CD4-positive, CD25-positive, alpha-beta regulatory T cell (primary cell): ENCODE measurements at regions not wholly inside any gene's neighbourhood (a gene's known extent, or its start where the extent isn't known, plus 50 kb on each side); places are given as distances from the start of the nearest gene placed in this dataset.

Experiments
- ATAC-seq, 2 donors: fragments of 150-1000 bp; cut with Tn5 transposase; one replicate each; pipeline ENCODE4 v1.10.0; 2021; ENCODE audit warnings: low read depth in 2 of 2, moderate number of reproducible peaks in 2 of 2, moderate library complexity in 1 of 2
- DNase-seq, 3 donors: peaks; one replicate each; pipeline versions ENCODE4 v3.0.0 to v3.0.0-alpha.2; 2012 to 2022; ENCODE audit warnings: mixed read lengths in 1 of 3
- H3K27ac ChIP-seq: one replicate; pipeline ENCODE4 v1.7.0; 2013; ENCODE audit warnings: mild to moderate bottlenecking, low read length; ENCODE audit not compliant: insufficient read depth, poor library complexity, severe bottlenecking
- H3K27me3 ChIP-seq: one replicate; pipeline ENCODE4 v1.7.0; 2013; ENCODE audit warnings: low read length; ENCODE audit not compliant: control insufficient read depth, insufficient read depth
- H3K36me3 ChIP-seq: one replicate; pipeline ENCODE4 v1.7.0; 2013; ENCODE audit warnings: mild to moderate bottlenecking, low read length, moderate library complexity; ENCODE audit not compliant: control insufficient read depth, insufficient read depth
- H3K4me1 ChIP-seq: 2 replicates; pipeline ENCODE4 v1.7.0; 2013; ENCODE audit warnings: mild to moderate bottlenecking, low read length; ENCODE audit not compliant: insufficient read depth, control insufficient read depth, poor library complexity, severe bottlenecking
- H3K4me3 ChIP-seq: one replicate; pipeline ENCODE4 v1.7.0; 2013; ENCODE audit warnings: low read depth, mild to moderate bottlenecking, low read length, moderate library complexity
- H3K9me3 ChIP-seq, 2 experiments: 1 replicate in 1 of 2; 2 replicates in 1 of 2; pipeline ENCODE4 v1.7.0; 2013; ENCODE audit warnings: low read length in 2 of 2, mild to moderate bottlenecking in 1 of 2, moderate library complexity in 1 of 2; ENCODE audit not compliant: control insufficient read depth in 2 of 2
- H3K27ac Mint-ChIP-seq, 3 donors: one replicate each; pipeline ENCODE4 v1.8.0; 2020 to 2022; ENCODE audit warnings: mild to moderate bottlenecking in 3 of 3, mixed read lengths in 3 of 3, moderate library complexity in 2 of 3
- H3K27me3 Mint-ChIP-seq: one replicate; pipeline ENCODE4 v1.8.0; 2022; ENCODE audit warnings: mild to moderate bottlenecking, mixed read lengths
- H3K36me3 Mint-ChIP-seq: one replicate; pipeline ENCODE4 v1.8.0; 2020; ENCODE audit warnings: mixed read lengths
- H3K4me1 Mint-ChIP-seq, 4 donors: one replicate each; pipeline ENCODE4 v1.8.0; 2020 to 2022; ENCODE audit warnings: mixed read lengths in 4 of 4, mild to moderate bottlenecking in 1 of 4
- H3K4me3 Mint-ChIP-seq, 4 donors: one replicate each; pipeline ENCODE4 v1.8.0; 2020 to 2022; ENCODE audit warnings: mild to moderate bottlenecking in 4 of 4, mixed read lengths in 4 of 4, moderate library complexity in 3 of 4
- H3K9me3 Mint-ChIP-seq, 7 donors: one replicate each; pipeline ENCODE4 v1.8.0; 2020 to 2022; ENCODE audit warnings: mixed read lengths in 7 of 7, mild to moderate bottlenecking in 3 of 7, moderate library complexity in 2 of 7

- ATAC-seq = no peak
- H3K27me3 Mint-ChIP-seq = no peaks in the 10 kb centered on the region
- Histone ChIP-seq H3K27ac (no peak overlapping the region), H3K27me3 (no peaks in the 10 kb centered on the region), H3K9me3 (peaks cover 0 to 2% of the 10 kb centered on the region in 2 experiments), H3K36me3 (no peaks in the 10 kb centered on the region), H3K4me1 (no peaks in the 10 kb centered on the region), H3K4me3 (no peak overlapping the region)
- peaks cover 3 to 6% (median 5%) of the 10 kb centered on the region in 7 donors for H3K9me3 Mint-ChIP-seq
- H3K27ac Mint-ChIP-seq = no peak overlapping the region
- DNase-seq = no peak
- peak overlapping the region in 1 of 4 donors; percentile 27 for H3K4me3 Mint-ChIP-seq
- H3K4me1 Mint-ChIP-seq = no peaks in the 10 kb centered on the region
- H3K36me3 Mint-ChIP-seq = no peaks in the 10 kb centered on the region
These were observed 644.7 kb upstream of the PCDH10 start for GRCh38 chr4:132504438-132504837.

- no peaks in the 10 kb centered on the region for H3K4me1 Mint-ChIP-seq
- H3K4me3 Mint-ChIP-seq = no peak overlapping the region
- no peak overlapping the region for H3K27ac Mint-ChIP-seq
- Histone ChIP-seq H3K27me3 (no peaks in the 10 kb centered on the region), H3K4me3 (no peak overlapping the region), H3K27ac (no peak overlapping the region), H3K4me1 (no peaks in the 10 kb centered on the region), H3K9me3 (peaks cover 0 to 2% of the 10 kb centered on the region in 2 experiments), H3K36me3 (no peaks in the 10 kb centered on the region)
- H3K27me3 Mint-ChIP-seq = no peaks in the 10 kb centered on the region
- ATAC-seq (no peak), DNase-seq (no peak)
- H3K9me3 Mint-ChIP-seq = peaks cover 1 to 14% (median 6%) of the 10 kb centered on the region in 7 donors
- no peaks in the 10 kb centered on the region for H3K36me3 Mint-ChIP-seq
These were observed 642.5 kb upstream of the PCDH10 start for GRCh38 chr4:132506568-132506967.

GRCh38 chr4:132513491-132513890 is 635.6 kb upstream of the PCDH10 start:
- Histone ChIP-seq H3K4me1 (no peaks in the 10 kb centered on the region), H3K36me3 (no peaks in the 10 kb centered on the region), H3K27me3 (no peaks in the 10 kb centered on the region), H3K27ac (no peak overlapping the region), H3K4me3 (no peak overlapping the region), H3K9me3 (no peaks in the 10 kb centered on the region)
- H3K27me3 Mint-ChIP-seq = no peaks in the 10 kb centered on the region
- no peak for ATAC-seq
- no peak for DNase-seq
- H3K27ac Mint-ChIP-seq = no peak overlapping the region
- H3K4me3 Mint-ChIP-seq = no peak overlapping the region
- peaks cover 0 to 18% (median 6%) of the 10 kb centered on the region in 7 donors for H3K9me3 Mint-ChIP-seq
- no peaks in the 10 kb centered on the region for H3K36me3 Mint-ChIP-seq
- H3K4me1 Mint-ChIP-seq = no peaks in the 10 kb centered on the region

GRCh38 chr4:132526652-132527051 is 622.4 kb upstream of the PCDH10 start:
- Mint-ChIP-seq H3K4me3 (no peak overlapping the region), H3K4me1 (no peaks in the 10 kb centered on the region), H3K36me3 (no peaks in the 10 kb centered on the region), H3K9me3 (peaks cover 0 to 13% (median 1%) of the 10 kb centered on the region in 7 donors), H3K27ac (no peak overlapping the region), H3K27me3 (no peaks in the 10 kb centered on the region)
- Histone ChIP-seq H3K36me3 (no peaks in the 10 kb centered on the region), H3K9me3 (no peaks in the 10 kb centered on the region), H3K4me3 (no peak overlapping the region), H3K4me1 (no peaks in the 10 kb centered on the region), H3K27me3 (no peaks in the 10 kb centered on the region), H3K27ac (no peak overlapping the region)
- no peak for DNase-seq
- ATAC-seq = no peak

- Mint-ChIP-seq H3K4me3 (no peak overlapping the region), H3K27ac (no peak overlapping the region), H3K4me1 (no peaks in the 10 kb centered on the region), H3K27me3 (no peaks in the 10 kb centered on the region), H3K36me3 (no peaks in the 10 kb centered on the region), H3K9me3 (peaks cover 0 to 13% (median 1%) of the 10 kb centered on the region in 7 donors)
- Histone ChIP-seq H3K4me3 (no peak overlapping the region), H3K9me3 (no peaks in the 10 kb centered on the region), H3K4me1 (no peaks in the 10 kb centered on the region), H3K27me3 (no peaks in the 10 kb centered on the region), H3K27ac (no peak overlapping the region), H3K36me3 (no peaks in the 10 kb centered on the region)
- DNase-seq = no peak
- ATAC-seq = no peak
These were observed 621.3 kb upstream of the PCDH10 start for GRCh38 chr4:132527817-132528216.

- H3K27me3 Mint-ChIP-seq = no peaks in the 10 kb centered on the region
These were observed 618.2 kb upstream of the PCDH10 start for GRCh38 chr4:132530861-132531260.

GRCh38 chr4:132540268-132540667 is 608.8 kb upstream of the PCDH10 start:
- DNase-seq (no peak), ATAC-seq (no peak)
- Mint-ChIP-seq H3K4me1 (peaks cover 0 to 5% (median 0%) of the 10 kb centered on the region in 4 donors), H3K4me3 (no peak overlapping the region), H3K27ac (no peak overlapping the region), H3K36me3 (no peaks in the 10 kb centered on the region), H3K27me3 (no peaks in the 10 kb centered on the region), H3K9me3 (peaks cover 0 to 18% (median 6%) of the 10 kb centered on the region in 7 donors)
- no peaks in the 10 kb centered on the region for H3K36me3 ChIP-seq
- H3K4me1 ChIP-seq = no peaks in the 10 kb centered on the region
- H3K9me3 ChIP-seq = peaks cover 0 to 2% of the 10 kb centered on the region in 2 experiments
- H3K27me3 ChIP-seq = no peaks in the 10 kb centered on the region
- H3K27ac ChIP-seq = no peak overlapping the region
- no peak overlapping the region for H3K4me3 ChIP-seq

More at GRCh38 chr4:132530861-132531260, 618.2 kb upstream of the PCDH10 start:
- Histone ChIP-seq H3K4me3 (no peak overlapping the region), H3K4me1 (no peaks in the 10 kb centered on the region), H3K27ac (no peak overlapping the region), H3K27me3 (no peaks in the 10 kb centered on the region), H3K36me3 (no peaks in the 10 kb centered on the region), H3K9me3 (no peaks in the 10 kb centered on the region)
- Mint-ChIP-seq H3K4me3 (no peak overlapping the region), H3K27ac (no peak overlapping the region), H3K36me3 (no peaks in the 10 kb centered on the region), H3K9me3 (peaks cover 0 to 6% (median 0%) of the 10 kb centered on the region in 7 donors), H3K4me1 (no peaks in the 10 kb centered on the region)
- no peak for ATAC-seq
- no peak for DNase-seq

GRCh38 chr4:132540797-132541196 is 608.3 kb upstream of the PCDH10 start:
- DNase-seq = no peak
- Mint-ChIP-seq H3K27ac (no peak overlapping the region), H3K36me3 (no peaks in the 10 kb centered on the region), H3K4me3 (no peak overlapping the region), H3K4me1 (peaks cover 0 to 5% (median 0%) of the 10 kb centered on the region in 4 donors), H3K9me3 (peaks cover 0 to 16% (median 6%) of the 10 kb centered on the region in 7 donors), H3K27me3 (no peaks in the 10 kb centered on the region)
- no peaks in the 10 kb centered on the region for H3K27me3 ChIP-seq
- peaks cover 0 to 2% of the 10 kb centered on the region in 2 experiments for H3K9me3 ChIP-seq
- ATAC-seq = no peak
- H3K4me3 ChIP-seq = no peak overlapping the region
- no peaks in the 10 kb centered on the region for H3K36me3 ChIP-seq
- H3K4me1 ChIP-seq = no peaks in the 10 kb centered on the region
- H3K27ac ChIP-seq = no peak overlapping the region
